ENCODE measurements at regions not wholly inside any gene's neighbourhood (a gene's known extent, or its start where the extent isn't known, plus 50 kb on each side); places are given as distances from the start of the nearest gene placed in this dataset.

GRCh38 chr12:127980585-127980984 is 286.4 kb upstream of the TMEM132C start:
- H3K4me3 Mint-ChIP-seq = no peak overlapping the region
- no peaks in the 10 kb centered on the region for H3K4me1 Mint-ChIP-seq
- Histone ChIP-seq H3K9me2 (ENCODE audit: insufficient read depth) (no peaks in the 10 kb centered on the region), H4K20me1 (replicated peaks; ENCODE audit: insufficient read depth) (no peaks in the 10 kb centered on the region), H3K27ac (ENCODE audit: low read depth) (no peak overlapping the region), H3K4me1 (ENCODE audit: insufficient read depth) (no peaks in the 10 kb centered on the region), H3K36me3 (ENCODE audit: insufficient read depth) (no peaks in the 10 kb centered on the region; the same call in 1 of the 2 replicates), H2AFZ (no peak overlapping the region), H3F3A (replicated peaks; ENCODE audit: low read depth) (no peaks in the 10 kb centered on the region), H3K79me2 (replicated peaks; ENCODE audit: insufficient read depth) (no peaks in the 10 kb centered on the region), H3K4me2 (no peak overlapping the region), H3K27me3 (ENCODE audit: insufficient read depth) (no peaks in the 10 kb centered on the region), H3K4me3 (no peak overlapping the region)
- H3K27me3 Mint-ChIP-seq (ENCODE audit: insufficient read depth, low read depth, poor library complexity) = peaks cover 6% of the 10 kb centered on the region
- peaks cover 63% of the 10 kb centered on the region for H3K36me3 Mint-ChIP-seq (ENCODE audit: low read depth)
- ATAC-seq = no peak
- peak; percentile 15 for DNase-seq (ENCODE audit: low spot score)
- H3K27ac Mint-ChIP-seq = no peak overlapping the region
- H3K9me3 Mint-ChIP-seq = peaks cover 95% of the 10 kb centered on the region
- TF ChIP-seq CTCF (conservative IDR thresholded peaks at IDR 0.05; ENCODE audit: low read depth in 2 of 2) (peak; percentile 21 to 43; a peak in 2 of 4 replicates), REST (IDR thresholded peaks at IDR 0.05; ENCODE audit: unreplicated experiment) (no peak)

GRCh38 chr12:127981875-127982274 is 285.1 kb upstream of the TMEM132C start:
- H3K27me3 Mint-ChIP-seq (ENCODE audit: insufficient read depth, low read depth, poor library complexity) = peaks cover 6% of the 10 kb centered on the region
- no peaks in the 10 kb centered on the region for H3K4me1 Mint-ChIP-seq
- Histone ChIP-seq H2AFZ (no peak overlapping the region), H3K27ac (ENCODE audit: low read depth) (no peak overlapping the region), H3F3A (replicated peaks; ENCODE audit: low read depth) (no peaks in the 10 kb centered on the region), H3K4me3 (no peak overlapping the region), H3K36me3 (ENCODE audit: insufficient read depth) (no peaks in the 10 kb centered on the region; the same call in 1 of the 2 replicates), H4K20me1 (replicated peaks; ENCODE audit: insufficient read depth) (no peaks in the 10 kb centered on the region), H3K4me2 (no peak overlapping the region), H3K79me2 (replicated peaks; ENCODE audit: insufficient read depth) (no peaks in the 10 kb centered on the region), H3K4me1 (ENCODE audit: insufficient read depth) (no peaks in the 10 kb centered on the region), H3K9me2 (ENCODE audit: insufficient read depth) (no peaks in the 10 kb centered on the region), H3K27me3 (ENCODE audit: insufficient read depth) (no peaks in the 10 kb centered on the region)
- DNase-seq (ENCODE audit: low spot score) (no peak), ATAC-seq (no peak)
- H3K9me3 Mint-ChIP-seq = peaks cover 95% of the 10 kb centered on the region
- TF ChIP-seq CREB1 (CRISPR knock-in tag; IDR thresholded peaks at IDR 0.05; ENCODE audit: low read depth) (no peak), ZNF331 (CRISPR knock-in tag; IDR thresholded peaks at IDR 0.05; ENCODE audit: low read depth) (no peak), EZH2 (IDR thresholded peaks at IDR 0.05; ENCODE audit: low read depth, unreplicated experiment) (no peak), NANOG (IDR thresholded peaks at IDR 0.05; ENCODE audit: borderline replicate concordance) (no peak), ZNF462 (CRISPR knock-in tag; IDR thresholded peaks at IDR 0.05) (no peak), JUNB (IDR thresholded peaks at IDR 0.05; ENCODE audit: unreplicated experiment) (no peak), EZH2phosphoT487 (IDR thresholded peaks at IDR 0.05; ENCODE audit: unreplicated experiment) (no peak), POLR2AphosphoS5 (IDR thresholded peaks at IDR 0.05; ENCODE audit: low read depth) (no peak)
- H3K27ac Mint-ChIP-seq = no peak overlapping the region
- H3K4me3 Mint-ChIP-seq = no peak overlapping the region
- peaks cover 62% of the 10 kb centered on the region for H3K36me3 Mint-ChIP-seq (ENCODE audit: low read depth)
